ENCODE measurements at regions not wholly inside any gene's neighbourhood (a gene's known extent, or its start where the extent isn't known, plus 50 kb on each side); places are given as distances from the start of the nearest gene placed in this dataset.

GRCh38 chr13:105446197-105446596 lies 1089.3 kb downstream of the EFNB2 start:
- no peak overlapping the region for H2AK5ac ChIP-seq (ENCODE audit: low read depth, low read length)
- H3K18ac ChIP-seq (ENCODE audit: extremely low read depth, low read length), result no peak overlapping the region
- H3K79me2 ChIP-seq (ENCODE audit: control insufficient read depth in 1 of 2, insufficient read depth in 2 of 2, low read length in 2 of 2), result no peaks in the 10 kb centered on the region
- H4K5ac ChIP-seq (ENCODE audit: insufficient read length, low read depth, low read length), result no peak overlapping the region
- H3K36me3 ChIP-seq (ENCODE audit: control insufficient read depth in 2 of 4, insufficient read depth in 4 of 4, low read length in 3 of 4), result no peaks in the 10 kb centered on the region
- no peak overlapping the region for H4K91ac ChIP-seq (replicated peaks; ENCODE audit: insufficient read length, low read length)
- WGBS, 2 experiments (ENCODE audit: extremely low coverage in 1 of 2, insufficient coverage in 1 of 2, insufficient read length in 1 of 2, insufficient replicate concordance in 2 of 2, low coverage in 1 of 2, low lambda C conversion rate in 2 of 2, missing lambda C conversion rate in 1 of 2), result 97% methylated on average over 4 of the region's 4 CpGs; no CpG with 5 or more reads in 1 of the 2 experiments
- no peak overlapping the region for H2BK5ac ChIP-seq (ENCODE audit: low read depth, low read length)
- H3K23ac ChIP-seq (ENCODE audit: insufficient read length), result no peak overlapping the region
- no peaks in the 10 kb centered on the region for H3K27me3 ChIP-seq (replicated peaks in 1 of 4; ENCODE audit: control insufficient read depth in 3 of 4, extremely low read depth in 1 of 4, insufficient read depth in 3 of 4, low read length in 3 of 4)
- H3K4ac ChIP-seq (replicated peaks; ENCODE audit: insufficient read length, low read depth, low read length), result no peak overlapping the region
- no peak overlapping the region for H2BK20ac ChIP-seq (ENCODE audit: low read length)
- H4K8ac ChIP-seq (ENCODE audit: extremely low read depth, insufficient read depth, low read length), result no peak overlapping the region
- no peaks in the 10 kb centered on the region for H3K4me1 ChIP-seq (replicated peaks in 1 of 4; ENCODE audit: control insufficient read depth in 3 of 4, insufficient read depth in 4 of 4, low read length in 3 of 4)
- H2BK15ac ChIP-seq (ENCODE audit: low read length), result no peak overlapping the region
- ChIA-PET CTCF (ENCODE audit: partially characterized antibody) (interaction anchor here (0.6 to 1.1 kb wide), 2 partner anchors 12 to 163 kb away, joined by 3 to 4 read pairs; no protein-coding TSS in a partner anchor), POLR2A (ENCODE audit: partially characterized antibody) (no interaction called here)
- H2BK120ac ChIP-seq (replicated peaks; ENCODE audit: low read depth, low read length), result no peak overlapping the region
- no peak overlapping the region for H3K27ac ChIP-seq (ENCODE audit: low read depth, low read length)
- H4K20me1 ChIP-seq (replicated peaks in 1 of 2; ENCODE audit: control insufficient read depth in 1 of 2, insufficient read depth in 2 of 2, low read length in 2 of 2), result no peaks in the 10 kb centered on the region
- H2BK12ac ChIP-seq (ENCODE audit: low read depth, low read length), result no peak overlapping the region
- no peak overlapping the region for H3K9ac ChIP-seq (replicated peaks in 1 of 4; ENCODE audit: extremely low read depth in 1 of 4, low read depth in 3 of 4, low read length in 3 of 4)
- no peak overlapping the region for H3K4me3 ChIP-seq (ENCODE audit: extremely low read depth in 1 of 4, insufficient read depth in 2 of 4, low read depth in 3 of 4, low read length in 4 of 4)
- H3K56ac ChIP-seq (replicated peaks; ENCODE audit: insufficient read length, low read depth, low read length), result no peak overlapping the region
- no peak overlapping the region for H2AFZ ChIP-seq (ENCODE audit: low read length)
- H3K9me3 ChIP-seq (ENCODE audit: insufficient read depth in 2 of 2, low read depth in 1 of 2, low read length in 1 of 2), result no peaks in the 10 kb centered on the region
- H3K14ac ChIP-seq (ENCODE audit: insufficient read length), result no peak overlapping the region
- H3K4me2 ChIP-seq (ENCODE audit: insufficient read depth in 1 of 2, low read depth in 2 of 2, low read length in 2 of 2), result no peak overlapping the region
- no peak for FAIRE-seq
- H3K23me2 ChIP-seq (ENCODE audit: low read depth, low read length), result no peaks in the 10 kb centered on the region
- no peak for TF ChIP-seq PHF8 (conservative IDR thresholded peaks at IDR 0.05; ENCODE audit: low read depth, low read length)
- TF ChIP-seq ZNF274 (IDR thresholded peaks at IDR 0.05; ENCODE audit: borderline replicate concordance, extremely low read depth, low read length), result no peak
- no peak for TF ChIP-seq SRF (IDR thresholded peaks at IDR 0.05; ENCODE audit: low read depth, low read length)
- TF ChIP-seq CHD2 (IDR thresholded peaks at IDR 0.05; ENCODE audit: low read length), result no peak
- TF ChIP-seq HDAC6 (IDR thresholded peaks at IDR 0.05; ENCODE audit: low read depth, low read length), result no peak
- no peak for TF ChIP-seq NRF1 (IDR thresholded peaks at IDR 0.05; ENCODE audit: low read depth, low read length)
- no peaks in the 10 kb centered on the region for H3K79me1 ChIP-seq (ENCODE audit: low read depth, low read length)
- no peak for DNase-seq (ENCODE audit: low read depth in 1 of 2, low spot score in 2 of 2)
